ENCODE measurements at regions not wholly inside any gene's neighbourhood (a gene's known extent, or its start where the extent isn't known, plus 50 kb on each side); places are given as distances from the start of the nearest gene placed in this dataset.

GRCh38 chr16:6643080-6643686, 689.5 kb upstream of the RBFOX1 start:
- peak; percentile 74 to 87 (median 82) for TF ChIP-seq CTCF (IDR thresholded peaks at IDR 0.05)
- TF ChIP-seq POLR2A (IDR thresholded peaks at IDR 0.05) = no peak

Measured in heart left ventricle (tissue), 13 donors.